ENCODE measurements at regions not wholly inside any gene's neighbourhood (a gene's known extent, or its start where the extent isn't known, plus 50 kb on each side); places are given as distances from the start of the nearest gene placed in this dataset.

DNA sequence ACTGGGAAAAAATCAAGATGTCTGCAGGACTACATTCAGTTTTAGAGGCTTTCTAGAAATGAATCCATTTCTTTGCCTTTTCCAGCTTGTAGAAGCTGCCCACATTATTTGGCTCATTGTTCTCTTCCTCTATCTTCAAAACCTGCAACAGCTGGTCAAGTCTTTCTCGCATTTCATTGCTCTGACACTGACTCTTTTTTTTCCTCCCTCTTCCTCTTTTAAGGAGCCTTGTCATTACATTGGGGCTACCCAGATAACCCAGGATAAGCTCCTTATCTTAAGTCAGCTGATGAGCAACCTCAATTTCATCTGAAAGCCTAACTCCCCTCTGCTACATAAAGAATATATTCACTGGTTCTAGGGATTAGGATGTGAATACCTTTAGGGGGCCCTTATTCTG lies 53.2 kb upstream of the CEP162 start:
- TF ChIP-seq, protein P1, sequence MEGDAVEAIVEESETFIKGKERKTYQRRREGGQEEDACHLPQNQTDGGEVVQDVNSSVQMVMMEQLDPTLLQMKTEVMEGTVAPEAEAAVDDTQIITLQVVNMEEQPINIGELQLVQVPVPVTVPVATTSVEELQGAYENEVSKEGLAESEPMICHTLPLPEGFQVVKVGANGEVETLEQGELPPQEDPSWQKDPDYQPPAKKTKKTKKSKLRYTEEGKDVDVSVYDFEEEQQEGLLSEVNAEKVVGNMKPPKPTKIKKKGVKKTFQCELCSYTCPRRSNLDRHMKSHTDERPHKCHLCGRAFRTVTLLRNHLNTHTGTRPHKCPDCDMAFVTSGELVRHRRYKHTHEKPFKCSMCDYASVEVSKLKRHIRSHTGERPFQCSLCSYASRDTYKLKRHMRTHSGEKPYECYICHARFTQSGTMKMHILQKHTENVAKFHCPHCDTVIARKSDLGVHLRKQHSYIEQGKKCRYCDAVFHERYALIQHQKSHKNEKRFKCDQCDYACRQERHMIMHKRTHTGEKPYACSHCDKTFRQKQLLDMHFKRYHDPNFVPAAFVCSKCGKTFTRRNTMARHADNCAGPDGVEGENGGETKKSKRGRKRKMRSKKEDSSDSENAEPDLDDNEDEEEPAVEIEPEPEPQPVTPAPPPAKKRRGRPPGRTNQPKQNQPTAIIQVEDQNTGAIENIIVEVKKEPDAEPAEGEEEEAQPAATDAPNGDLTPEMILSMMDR (IDR thresholded peaks at IDR 0.05), result no peak
- ATAC-seq, result no peak
- intact Hi-C loops (cut with DNase I), result no loop called here

DNA sequence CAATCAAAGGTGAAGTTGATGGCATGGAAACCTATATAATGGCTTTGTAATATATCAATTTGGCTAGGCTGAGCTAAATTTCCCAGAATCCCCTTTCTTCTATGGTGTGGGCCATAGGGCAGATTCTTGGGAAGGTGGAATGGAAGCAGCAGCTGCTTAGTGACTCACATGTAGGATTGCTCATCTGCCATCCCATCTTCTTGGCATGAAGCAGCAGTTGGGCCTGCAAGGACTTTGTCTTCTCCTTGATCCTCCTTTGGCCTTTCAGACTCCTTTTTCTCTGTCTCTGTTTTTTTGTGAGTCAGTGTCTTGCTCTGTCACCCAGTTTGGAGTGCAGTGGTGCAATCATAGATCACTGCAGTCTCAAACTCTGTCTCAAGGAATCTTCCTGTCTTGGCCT lies 52.6 kb upstream of the CEP162 start:
- H3K36me3 ChIP-seq, result no peaks in the 10 kb centered on the region
- TF ChIP-seq, protein P1 (IDR thresholded peaks at IDR 0.05), result no peak
- peaks cover 3% of the 10 kb centered on the region for H3K4me1 ChIP-seq
- no peak overlapping the region for H3K4me3 ChIP-seq
- intact Hi-C loops (cut with DNase I), result no loop called here
- H3K27me3 ChIP-seq (ENCODE audit: low read depth), result no peaks in the 10 kb centered on the region
- no peak for ATAC-seq
- no peak overlapping the region for H3K27ac ChIP-seq
- no peak for DNase-seq
- no peaks in the 10 kb centered on the region for H3K9me3 ChIP-seq

More for the DNA sequence above, 53.2 kb upstream of the CEP162 start:
- Histone ChIP-seq H3K4me1 (peaks cover 3% of the 10 kb centered on the region), H3K9me3 (no peaks in the 10 kb centered on the region), H3K4me3 (no peak overlapping the region), H3K36me3 (no peaks in the 10 kb centered on the region), H3K27me3 (ENCODE audit: low read depth) (no peaks in the 10 kb centered on the region), H3K27ac (no peak overlapping the region)
- no peak for DNase-seq

DNA sequence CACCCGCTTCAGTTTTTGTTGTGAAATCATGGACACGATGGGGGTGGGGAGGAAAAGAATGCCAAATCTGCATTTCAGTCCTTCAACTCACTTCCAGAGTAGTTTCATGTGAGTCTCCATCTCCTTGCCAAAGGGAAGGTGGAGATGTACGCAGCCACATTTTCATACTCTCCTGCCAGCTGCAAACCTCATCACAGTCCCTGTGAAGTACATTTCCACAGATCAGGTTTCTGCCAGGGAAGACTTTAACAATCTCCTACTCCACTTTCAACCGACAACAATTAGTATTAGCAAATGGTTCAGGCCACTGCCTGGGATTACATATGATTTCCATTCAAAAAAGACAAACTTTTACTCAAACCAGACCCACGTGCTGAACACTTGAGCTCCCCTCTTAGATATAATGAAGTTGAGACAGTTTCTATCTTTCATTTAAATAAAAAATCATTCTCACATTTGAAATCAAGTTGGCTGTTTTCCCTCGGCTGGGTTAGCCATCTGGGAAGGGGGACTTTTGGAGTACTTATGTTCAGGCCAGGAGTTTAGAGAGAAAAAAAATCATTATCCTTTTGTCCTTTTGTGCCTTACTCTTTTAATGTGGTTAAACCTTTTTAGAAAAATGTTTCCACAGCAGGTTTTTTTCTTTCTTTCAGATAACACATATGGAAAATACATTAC lies 51.0 kb upstream of the CEP162 start:
- Histone ChIP-seq H3K4me1 (peaks cover 3% of the 10 kb centered on the region), H3K27me3 (ENCODE audit: low read depth) (no peaks in the 10 kb centered on the region), H3K9me3 (no peaks in the 10 kb centered on the region), H3K36me3 (no peaks in the 10 kb centered on the region), H3K27ac (no peak overlapping the region), H3K4me3 (no peak overlapping the region)
- intact Hi-C loops (cut with DNase I), result no loop called here
- no peak for ATAC-seq
- TF ChIP-seq, protein P1 (IDR thresholded peaks at IDR 0.05), result no peak
- no peak for DNase-seq
